GM18498 (cell line): ENCODE measurements at regions not wholly inside any gene's neighbourhood (a gene's known extent, or its start where the extent isn't known, plus 50 kb on each side); places are given as distances from the start of the nearest gene placed in this dataset.

Experiments used
- ATAC-seq: cut with Tn5 transposase; IDR thresholded peaks from one replicate; pipeline ENCODE4 v1.9.1; 2021; ENCODE audit warnings: mild to moderate bottlenecking, moderate library complexity; ENCODE audit not compliant: unreplicated experiment

- ATAC-seq, result no peak
These were observed 267.2 kb downstream of the PARN start for GRCh38 chr16:14362774-14363371.

DNA sequence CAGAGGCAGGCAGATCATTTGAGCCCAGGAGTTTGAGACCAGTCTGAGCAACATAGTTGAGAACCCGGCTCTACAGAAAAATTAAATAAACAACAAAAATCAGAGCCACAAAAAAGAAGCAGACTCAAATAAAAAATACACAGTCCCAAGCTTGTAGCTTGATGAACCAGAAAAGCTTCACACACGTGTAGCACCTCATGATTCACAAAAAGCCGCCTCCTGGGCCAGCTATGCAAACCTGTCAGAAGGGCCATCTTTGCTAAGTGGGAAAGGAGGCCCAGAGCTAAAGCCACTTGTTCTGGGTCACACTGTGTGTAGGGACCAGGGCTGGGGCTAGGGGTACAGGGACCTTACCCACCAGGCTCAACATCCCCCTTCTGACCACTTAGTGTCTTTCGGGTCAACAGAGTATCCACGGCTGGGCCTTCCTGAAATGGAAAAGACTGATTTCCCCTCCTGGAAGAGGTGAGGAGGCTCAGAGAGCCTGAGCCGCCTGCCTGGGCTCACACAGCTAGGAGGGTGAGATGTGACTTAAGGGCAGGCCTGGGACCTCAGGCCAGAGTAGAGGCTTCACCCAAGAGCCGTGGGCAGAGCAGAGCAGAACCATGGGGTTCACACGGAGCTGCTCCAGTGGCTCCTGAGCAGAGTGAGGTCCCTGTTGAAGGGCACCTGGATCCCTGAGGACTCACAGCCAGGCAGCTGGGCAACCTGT, 269.6 kb downstream of the PARN start:
- no peak for ATAC-seq

DNA sequence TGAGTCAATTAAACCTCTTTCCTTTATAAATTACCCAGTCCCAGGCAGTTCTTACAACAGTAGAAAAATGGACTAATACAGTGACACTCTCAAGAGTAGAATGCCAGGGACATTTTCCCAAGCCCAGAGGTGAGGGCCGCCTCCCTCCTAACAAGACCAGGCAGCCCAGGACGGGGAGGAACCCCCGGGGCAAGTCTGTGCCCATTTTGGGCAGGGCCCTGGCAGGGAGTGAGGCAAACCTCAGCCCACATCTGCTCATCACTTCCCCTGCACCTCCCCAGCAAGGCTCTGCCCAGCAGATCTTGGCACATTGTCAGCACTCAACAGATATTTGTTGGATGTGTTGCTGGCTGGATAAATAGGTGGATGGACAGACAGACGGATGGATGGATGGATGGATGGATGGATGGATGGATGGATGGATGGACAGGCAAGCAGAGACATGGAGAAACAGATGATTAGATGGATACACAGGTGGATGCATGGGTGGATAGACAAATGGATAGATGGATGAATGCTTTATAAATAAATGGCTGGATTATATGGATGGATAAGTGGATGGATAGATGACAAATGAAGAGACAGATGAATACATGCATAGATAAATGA, 271.3 kb downstream of the PARN start:
- ATAC-seq, result no peak

GRCh38 chr16:14357328-14357727, 272.7 kb downstream of the PARN start:
- no peak for ATAC-seq

GRCh38 chr16:14356064-14356463, 274.0 kb downstream of the PARN start:
- no peak for ATAC-seq

GRCh38 chr16:14354561-14355351, 275.3 kb downstream of the PARN start:
- ATAC-seq, result peak; percentile 81

DNA sequence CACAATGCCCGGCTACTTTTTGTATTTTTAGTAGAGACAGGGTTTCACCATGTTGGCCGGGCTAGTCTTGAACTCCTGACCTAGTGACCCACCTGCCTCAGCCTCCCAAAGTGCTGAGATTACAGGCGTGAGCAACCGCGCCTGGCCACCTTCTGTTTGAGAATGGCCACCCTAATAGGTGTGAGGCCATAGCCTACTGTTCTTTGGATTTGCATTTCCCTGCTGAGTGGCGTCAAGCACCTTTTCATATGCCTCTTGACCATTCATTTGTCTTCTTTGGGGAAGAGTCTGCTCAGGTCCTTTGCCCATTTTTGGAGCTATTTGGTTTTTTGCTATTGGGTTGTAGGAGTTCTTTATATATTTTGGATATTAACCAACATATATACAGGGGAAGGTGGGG, 276.7 kb downstream of the PARN start:
- ATAC-seq, result no peak

DNA sequence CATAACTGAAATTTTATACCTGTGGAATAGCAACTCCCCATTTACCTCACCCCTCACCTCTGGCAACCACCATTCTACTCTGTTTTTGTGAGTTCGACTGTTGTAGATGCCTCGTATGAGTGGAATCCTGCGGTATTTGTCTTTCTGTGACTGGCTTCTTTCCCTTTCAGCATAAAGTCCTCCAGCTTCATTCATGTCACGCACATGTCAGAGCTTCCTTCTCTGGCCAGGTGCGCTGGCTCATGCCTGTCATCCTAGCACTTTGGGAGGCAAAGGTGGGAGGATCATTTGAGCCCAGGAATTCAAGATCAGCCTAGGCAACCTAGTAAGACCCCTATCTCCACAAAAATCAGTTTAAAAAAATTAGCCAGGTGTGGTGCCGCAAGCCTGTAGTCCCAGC, 278.4 kb downstream of the PARN start:
- no peak for ATAC-seq

GRCh38 chr16:14350626-14351025, 279.4 kb downstream of the PARN start:
- no peak for ATAC-seq

- ATAC-seq, result no peak
These were observed 279.0 kb downstream of the MRTFB start for GRCh38 chr16:14350081-14350480.

DNA sequence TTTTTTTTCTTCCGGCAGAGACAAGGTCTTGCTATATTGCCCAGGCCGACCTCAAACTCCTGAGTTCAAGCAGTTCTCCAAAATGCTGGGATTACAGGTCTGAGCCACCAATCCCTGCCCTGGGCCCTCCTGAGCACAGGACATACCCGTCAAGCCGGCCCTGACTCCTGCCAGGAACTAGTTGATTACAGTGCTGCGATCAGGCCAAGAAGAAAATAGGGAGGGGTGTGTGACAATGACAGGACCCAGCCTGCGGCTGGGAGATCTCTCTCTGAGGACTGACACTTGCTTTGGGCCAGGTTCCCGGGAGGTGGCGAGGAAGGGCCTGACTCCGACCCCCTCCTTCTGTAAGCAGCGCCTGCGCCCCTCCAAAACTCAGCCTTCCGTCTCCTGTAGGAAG, 276.6 kb downstream of the MRTFB start:
- no peak for ATAC-seq

DNA sequence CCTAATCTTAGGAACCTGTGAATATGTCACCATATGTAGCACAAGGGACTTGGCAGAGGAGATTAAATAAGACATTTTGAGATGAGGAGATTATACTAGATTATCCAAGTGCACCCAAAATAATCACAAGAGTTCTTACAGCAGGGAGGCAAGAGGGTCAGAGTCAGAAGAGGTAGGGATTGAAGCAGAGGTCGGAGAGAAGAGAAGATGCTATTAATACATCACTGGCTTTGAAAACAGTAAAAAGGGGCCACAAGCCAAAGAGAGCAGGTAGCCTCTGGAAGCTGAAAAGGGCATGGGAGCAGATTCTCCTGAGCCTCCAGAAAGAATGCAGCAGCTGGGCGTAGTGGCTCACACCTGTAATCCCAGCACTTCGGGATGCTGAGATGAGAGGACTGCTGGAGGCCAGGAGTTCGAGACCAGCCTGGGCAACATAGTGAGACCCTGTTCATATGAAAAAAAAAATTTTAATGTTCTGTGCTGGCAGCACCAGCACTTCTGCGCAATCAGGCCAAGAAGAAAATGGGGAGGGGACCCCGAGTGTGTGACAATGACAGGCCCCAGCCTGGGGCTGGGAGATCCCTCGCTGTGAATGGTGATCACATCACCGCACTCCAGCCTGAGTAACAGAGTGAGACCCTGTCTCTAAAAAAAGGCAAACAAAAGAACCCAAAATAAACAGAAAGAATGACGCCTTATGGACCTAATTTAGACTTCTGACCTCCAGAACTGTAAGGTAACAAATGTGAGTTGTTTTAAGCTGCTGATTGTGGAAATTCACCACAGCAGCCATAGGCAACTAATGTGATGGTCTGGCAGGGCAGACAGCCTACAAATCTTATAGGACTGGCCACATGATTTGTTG, 275.4 kb downstream of the MRTFB start:
- ATAC-seq, result no peak

- ATAC-seq, result no peak
These were observed 274.5 kb downstream of the MRTFB start for GRCh38 chr16:14345512-14346115.

DNA sequence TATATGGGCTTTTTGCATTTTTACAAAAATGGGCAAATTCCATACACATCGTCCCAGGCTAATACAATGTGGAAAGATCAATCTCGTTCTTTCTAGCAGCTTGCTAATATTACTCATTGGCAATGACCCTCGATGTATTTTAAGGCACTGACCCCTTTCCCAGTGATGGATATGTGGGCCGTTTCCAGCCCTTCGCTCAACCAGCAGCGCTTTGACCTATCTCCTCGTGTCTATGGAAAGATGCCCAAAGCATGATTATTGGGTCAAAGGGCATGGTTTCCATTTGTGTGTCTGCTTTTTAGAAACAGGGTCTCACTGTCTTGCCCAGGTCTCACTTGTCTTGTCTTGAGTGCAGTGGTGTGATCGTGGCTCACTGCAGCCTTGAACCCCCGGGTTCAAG, 273.8 kb downstream of the MRTFB start:
- no peak for ATAC-seq

GRCh38 chr16:14344292-14344691, 273.2 kb downstream of the MRTFB start:
- ATAC-seq, result no peak

DNA sequence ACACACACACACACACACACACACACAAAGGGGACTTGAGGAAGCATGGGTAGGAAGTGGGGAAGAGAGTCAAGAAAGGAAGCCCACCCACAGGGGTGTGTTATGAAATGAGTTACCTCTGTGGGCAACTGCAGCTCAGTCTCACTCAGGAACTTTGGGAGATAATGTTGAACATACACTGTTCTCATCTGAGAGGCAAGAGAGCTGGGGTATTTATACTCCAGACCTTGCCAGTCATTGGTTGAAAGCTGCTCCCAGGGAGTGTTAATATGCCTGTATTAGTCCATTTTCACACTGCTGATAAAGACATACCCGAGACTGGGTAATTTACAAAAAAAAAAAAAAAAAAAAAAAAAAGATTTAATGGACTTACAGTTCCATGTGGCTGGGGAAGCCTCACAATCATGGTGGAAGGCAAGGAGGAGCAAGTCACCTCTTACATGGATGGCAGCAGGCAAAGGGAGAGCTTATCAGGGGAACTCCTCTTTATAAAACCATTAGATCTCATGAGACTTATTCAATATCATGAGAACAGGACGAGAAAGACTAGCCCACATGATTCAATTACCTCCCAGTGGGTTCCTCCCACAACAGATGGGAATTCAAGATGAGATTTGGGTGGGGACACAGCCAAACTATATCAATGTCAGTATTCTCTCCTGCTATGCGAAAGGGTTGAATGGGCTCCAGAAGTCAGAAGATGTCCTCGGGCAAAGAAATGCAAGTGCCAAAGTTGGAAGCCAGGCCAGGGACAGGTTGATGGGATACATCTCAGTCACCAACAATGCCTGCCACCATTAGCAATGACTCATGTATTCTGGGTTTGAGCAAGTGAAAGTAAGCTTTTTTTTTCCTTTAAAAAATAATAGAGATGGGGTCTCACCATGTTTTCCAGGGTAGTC, 270.5 kb downstream of the MRTFB start:
- ATAC-seq, result no peak

DNA sequence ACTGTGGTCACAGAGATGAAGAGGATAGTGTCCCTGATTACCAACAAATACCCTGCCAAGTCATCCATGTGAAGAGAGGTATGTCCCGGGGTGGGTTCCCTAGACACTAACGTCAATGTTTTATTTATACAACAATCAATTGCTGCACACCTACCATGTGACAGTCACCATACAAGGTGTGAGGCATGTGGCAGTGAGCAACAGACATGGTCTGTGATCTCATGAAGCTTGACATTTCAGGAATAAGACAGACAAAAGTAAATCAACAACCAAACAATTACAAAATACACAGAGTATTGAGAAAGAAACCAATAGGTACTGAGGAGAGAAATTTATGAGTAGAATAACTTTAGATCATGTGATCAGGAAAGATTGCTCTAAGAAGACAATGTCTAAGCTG, 268.6 kb downstream of the MRTFB start:
- ATAC-seq, result no peak

- ATAC-seq, result no peak
These were observed 267.9 kb downstream of the MRTFB start for GRCh38 chr16:14338969-14339368.

DNA sequence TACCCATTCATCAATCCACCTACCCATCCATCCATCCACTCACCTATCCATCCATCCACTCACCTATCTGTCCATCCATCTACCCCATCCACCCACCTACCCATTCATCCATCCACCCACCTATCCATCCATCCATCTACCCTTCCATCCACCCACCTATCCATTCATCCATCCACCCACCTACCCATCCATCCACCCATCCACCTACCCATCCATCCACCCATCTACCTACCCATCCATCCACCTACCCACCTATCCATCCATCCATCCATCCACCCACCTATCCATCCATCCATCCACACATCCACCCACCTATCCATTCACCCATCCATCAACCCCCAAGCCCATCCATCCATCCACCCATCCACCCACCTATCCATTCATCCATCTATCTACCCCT, 267.1 kb downstream of the MRTFB start:
- no peak for ATAC-seq
